ENCODE measurements at regions not wholly inside any gene's neighbourhood (a gene's known extent, or its start where the extent isn't known, plus 50 kb on each side); places are given as distances from the start of the nearest gene placed in this dataset.
A peak's percentile ranks its signal among the peaks of the same experiment; 100 is the strongest.
"Not testable (repeated sequence)": the region's sequence is repeated elsewhere in the genome, so short reads cannot be mapped to it uniquely, and the experiment has no call there.

DNA sequence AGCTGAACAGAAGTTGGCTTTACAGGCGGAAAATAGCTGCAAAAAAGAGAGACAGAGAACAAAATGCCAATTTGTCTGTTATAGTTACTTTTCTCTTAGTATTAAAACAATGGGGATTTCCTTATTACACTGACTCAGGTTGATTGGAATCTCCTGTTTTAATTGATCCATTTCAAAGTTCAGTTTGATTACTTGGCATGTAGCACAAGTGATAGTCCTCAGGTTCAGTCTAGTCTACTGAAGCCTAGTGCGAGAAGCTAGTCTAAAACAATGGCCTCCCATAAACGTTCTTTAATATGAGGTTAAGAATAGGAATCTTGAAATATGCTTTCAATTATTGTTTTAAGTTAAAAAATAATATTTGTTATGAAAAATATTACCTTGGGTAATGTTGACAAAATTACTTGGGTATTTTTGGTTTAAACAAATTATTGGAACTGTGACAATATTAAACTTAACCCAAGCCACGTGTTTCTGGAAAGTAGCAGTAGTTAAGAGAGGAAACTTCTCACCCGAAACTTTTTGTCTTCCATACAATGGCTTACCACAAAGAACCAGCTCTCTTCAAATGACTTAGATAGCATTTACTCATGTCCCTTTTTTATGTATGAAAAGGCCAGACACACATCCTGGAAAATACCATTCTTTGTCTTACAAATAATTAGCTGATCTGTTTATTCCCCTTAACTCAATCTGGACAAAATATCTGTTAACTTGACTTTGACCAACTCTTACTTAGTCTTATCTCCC, 1326.2 kb upstream of the TMEFF2 start:
- DNase-seq, result no peak

DNA sequence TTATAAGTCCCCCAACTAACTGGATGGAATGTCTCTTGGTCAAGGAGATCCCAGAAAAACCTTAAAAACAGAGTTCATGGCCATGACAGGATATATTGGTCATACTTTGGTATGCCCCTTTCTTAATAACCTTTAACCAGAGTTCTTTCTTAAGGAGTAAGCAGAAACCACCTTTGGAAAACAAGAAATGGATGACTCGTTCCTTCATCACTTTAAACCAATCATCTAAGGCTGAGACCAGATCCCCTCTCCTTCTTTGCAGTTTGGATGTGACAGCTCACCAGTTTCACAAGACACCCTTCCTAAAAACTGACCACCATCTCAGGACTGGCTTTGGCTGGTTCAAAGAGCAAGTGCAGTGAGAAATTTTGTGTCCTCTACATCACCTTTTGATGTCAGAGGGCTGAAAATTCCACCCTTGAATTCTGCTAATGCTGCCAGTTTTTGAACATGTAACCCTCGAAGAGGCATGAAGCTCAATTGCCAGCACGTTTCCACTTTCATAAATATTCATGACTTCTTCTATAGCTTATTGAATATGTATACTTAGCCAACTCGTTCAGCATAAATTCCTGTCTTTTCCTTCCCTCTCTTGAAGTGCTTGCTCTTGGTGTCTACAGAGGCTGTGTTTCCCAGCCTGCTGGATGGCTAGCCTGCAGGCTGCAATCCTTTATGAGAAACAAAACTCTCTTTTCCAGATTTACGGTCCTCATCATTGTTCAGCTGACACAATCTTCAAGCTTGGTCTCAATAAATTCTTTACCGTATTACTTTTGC, 1323.5 kb upstream of the TMEFF2 start:
- no peak for DNase-seq

DNA sequence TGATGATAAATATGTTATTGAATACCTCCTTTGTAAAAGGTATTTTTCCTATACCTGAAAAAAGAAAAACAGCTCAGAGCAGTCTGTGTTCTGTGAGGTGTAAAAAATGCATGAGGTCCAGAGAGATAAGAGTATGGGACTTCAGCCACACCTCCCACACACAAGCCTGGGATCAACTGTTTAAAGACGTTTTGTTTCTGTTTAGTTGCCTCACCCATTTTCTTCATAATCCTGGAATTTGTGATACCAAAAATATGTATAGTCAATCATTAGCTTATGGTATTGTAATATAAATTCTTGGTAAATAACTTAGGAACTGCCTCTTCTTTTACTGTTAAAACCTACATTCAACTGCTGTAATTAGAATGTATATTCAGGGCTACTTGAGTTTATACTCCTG, 1322.9 kb upstream of the TMEFF2 start:
- no peak for DNase-seq

DNA sequence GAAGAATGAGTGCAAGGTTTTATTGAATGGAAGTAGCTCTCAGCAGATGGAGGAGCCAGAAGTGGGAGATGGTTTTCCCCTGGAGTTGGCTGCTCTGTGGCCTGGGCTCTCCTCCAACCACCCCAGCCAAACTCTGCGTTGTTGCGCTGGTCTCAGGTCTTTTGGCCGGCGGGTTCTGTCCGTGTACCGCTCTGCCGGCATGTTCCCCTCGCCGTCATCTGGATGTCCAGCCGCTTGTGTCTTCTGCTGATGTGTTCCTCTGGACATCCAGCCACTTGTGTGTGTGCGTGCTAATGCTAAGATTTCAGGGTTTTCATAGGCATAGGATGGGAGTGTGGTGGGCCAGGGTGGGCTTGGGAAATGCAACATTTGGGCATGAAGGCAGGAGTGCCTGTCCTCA, 1311.3 kb upstream of the TMEFF2 start:
- no peak for DNase-seq

DNA sequence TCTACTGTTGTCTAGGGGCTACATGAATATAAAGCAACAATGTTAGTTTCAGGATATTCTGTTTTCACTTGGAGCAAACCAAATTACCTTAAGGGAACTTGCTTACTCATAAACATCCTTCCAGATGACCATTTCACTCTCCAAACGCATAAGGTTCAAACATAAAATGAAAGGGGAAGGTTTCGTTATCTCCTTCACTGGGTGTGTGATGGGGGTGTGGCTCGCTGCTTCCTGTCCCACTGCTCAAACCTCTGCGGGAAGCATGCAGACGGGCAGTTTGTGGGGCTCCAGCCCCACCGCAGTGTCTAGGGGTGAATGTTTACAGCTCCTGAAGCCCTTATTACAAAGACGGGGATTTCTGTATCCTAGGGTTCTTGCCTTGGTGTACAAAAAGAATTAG, 1310.9 kb upstream of the TMEFF2 start:
- no peak for DNase-seq

DNA sequence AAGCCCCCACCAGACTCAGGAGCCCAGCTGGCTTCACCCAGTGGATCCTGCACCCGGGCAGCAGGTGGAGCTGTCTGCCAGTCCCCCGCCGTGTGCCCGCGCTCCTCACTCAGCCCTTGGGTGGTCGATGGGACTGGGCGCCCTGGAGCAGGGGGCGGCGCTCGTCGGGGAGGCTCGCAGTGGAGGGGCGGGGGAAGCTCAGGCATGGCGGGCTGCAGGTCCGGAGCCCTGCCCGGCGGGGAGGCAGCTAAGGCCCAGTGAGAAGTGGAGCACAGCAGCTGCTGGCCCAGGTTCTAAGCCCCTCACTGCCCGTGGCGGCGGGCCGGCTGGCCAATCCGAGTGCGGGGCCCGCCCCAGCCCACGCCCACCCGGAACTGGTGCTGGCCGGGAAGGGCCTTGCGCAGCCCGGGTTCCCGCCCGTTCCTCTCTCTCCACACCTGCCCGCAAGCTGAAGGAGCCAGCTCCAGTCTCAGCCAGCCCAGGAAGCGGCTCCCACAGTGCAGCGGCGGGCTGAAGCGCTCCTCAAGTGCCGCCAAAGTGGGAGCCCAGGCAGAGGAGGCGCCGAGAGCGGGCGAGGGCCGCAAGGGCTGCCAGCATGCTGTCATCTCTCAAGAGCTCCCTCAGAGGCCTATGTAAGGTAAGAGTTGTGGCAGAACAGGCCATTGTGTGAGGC, 1307.8 kb upstream of the TMEFF2 start:
- no peak for DNase-seq

DNA sequence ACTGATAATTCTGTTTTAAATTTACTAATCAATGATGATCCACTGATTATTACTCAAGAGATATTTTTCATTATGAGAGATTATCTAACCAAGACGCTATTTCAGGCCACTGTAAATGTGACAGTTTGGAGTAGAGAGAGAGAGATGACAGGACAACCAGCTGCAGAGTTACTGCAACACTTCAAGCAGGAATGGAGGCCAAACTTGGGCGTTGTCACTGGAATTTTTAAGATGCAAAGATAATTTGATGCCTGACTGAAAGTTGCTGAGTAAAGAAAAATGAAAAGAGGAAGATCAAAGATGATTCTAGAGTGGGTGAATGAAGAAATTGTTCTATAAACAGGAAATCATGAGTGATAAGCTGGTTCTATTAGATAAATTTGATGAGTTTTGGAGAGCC, 1302.1 kb upstream of the TMEFF2 start:
- DNase-seq, result no peak

DNA sequence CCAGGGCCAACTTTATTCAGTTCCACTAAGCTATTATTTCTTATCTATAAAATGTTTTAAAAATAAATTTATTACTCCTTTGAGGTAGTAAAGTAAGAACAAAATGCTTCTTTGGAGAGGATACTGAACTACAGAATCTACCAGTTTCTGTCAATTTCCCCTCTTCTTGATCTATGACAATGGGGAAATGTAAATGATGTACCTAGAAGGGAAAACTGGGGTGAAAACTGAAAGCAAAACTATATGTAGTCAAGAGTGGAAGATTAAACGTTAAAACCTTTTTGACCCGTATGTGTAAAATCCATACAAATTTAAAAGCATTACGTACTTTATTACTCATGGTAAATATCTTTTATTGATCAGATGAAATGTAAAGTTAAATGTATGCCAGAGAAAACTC, 1287.8 kb upstream of the TMEFF2 start:
- DNase-seq, result peak in 1 of 5 donors; percentile 15

DNA sequence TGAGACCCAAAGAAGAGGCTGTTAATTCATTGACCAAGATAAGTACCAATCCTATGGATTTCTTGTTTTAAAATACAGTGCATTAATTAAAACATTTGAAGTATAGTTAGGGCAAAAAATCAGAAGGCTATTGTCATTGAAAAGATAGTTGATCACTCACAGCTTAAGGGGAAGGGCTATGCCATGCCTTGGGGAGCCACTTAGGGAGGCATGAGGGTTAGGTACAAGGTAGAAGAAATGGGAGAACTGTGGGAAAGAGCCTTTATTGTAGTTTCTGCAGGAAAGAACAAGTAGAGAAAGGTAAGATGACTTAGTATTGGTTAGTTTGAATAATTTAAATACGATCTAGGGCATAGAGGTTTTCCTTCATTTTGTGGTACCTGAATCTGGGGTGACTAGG, 1285.5 kb upstream of the TMEFF2 start:
- no peak for DNase-seq

DNA sequence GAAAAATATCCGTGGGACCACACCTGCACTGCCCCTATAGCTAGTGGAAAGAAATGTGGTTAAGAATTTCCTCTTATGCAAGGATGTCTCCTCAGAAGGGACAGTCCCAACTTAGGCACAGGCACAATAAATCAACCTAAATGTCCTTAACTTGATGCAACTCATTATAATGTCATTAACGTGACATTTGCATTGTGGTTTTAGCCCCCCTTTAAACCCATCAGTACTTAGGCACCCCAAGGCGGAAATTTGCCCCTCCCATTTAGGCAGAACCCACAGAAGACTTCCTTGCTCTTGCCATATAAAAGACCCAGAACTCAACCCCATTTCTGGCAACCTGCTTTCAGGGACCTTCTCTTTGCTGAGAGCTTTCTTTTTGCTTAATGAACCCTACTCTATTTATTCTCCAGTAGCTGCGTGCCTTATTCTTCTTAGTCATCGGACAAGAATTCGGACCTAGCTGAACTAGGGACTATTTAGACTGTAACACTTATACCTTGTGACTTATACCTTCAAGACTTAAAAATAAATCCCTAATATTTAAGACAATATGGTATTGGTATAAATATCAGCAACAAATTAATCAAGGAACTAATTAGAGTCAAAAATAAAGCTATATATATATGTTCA, 1281.6 kb upstream of the TMEFF2 start:
- no peak for DNase-seq

DNA sequence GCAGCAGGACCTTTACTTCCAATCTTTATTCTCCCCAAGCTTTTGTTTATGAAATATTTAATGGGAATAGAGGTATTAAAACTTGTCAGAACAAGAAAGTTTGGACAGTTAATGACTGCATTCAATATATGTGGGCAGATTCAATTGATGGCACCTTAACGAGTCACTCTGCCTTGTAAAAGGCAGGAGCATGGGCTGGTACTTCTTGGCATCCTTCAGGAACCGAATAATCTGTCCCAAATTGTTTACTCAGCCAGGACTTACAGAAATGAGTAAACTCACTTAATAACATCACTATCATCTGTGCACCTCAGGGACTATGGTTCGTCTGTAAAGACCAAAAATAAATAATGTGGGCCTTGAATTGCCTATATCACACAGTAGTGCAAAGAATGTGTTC, 1280.3 kb upstream of the TMEFF2 start:
- DNase-seq, result no peak

DNA sequence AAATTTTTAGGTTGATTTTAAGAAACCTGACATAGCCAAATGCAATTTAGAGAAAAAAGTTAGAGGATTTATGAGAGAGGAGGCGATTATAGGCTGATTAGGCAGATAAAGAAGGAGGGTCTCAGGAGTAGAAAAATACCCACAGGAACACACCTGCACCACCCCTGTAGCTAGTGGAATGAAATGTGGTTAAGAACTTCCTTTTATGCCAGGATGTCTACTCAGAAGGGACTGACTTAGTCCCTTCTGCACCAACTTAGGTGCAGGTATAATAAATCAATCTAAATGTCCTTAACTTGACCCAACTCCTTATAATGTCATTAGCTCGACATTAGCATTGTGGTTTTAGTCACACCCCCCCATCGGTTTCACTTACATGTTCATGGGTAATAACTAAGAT, 1274.5 kb upstream of the TMEFF2 start:
- DNase-seq, result no peak

DNA sequence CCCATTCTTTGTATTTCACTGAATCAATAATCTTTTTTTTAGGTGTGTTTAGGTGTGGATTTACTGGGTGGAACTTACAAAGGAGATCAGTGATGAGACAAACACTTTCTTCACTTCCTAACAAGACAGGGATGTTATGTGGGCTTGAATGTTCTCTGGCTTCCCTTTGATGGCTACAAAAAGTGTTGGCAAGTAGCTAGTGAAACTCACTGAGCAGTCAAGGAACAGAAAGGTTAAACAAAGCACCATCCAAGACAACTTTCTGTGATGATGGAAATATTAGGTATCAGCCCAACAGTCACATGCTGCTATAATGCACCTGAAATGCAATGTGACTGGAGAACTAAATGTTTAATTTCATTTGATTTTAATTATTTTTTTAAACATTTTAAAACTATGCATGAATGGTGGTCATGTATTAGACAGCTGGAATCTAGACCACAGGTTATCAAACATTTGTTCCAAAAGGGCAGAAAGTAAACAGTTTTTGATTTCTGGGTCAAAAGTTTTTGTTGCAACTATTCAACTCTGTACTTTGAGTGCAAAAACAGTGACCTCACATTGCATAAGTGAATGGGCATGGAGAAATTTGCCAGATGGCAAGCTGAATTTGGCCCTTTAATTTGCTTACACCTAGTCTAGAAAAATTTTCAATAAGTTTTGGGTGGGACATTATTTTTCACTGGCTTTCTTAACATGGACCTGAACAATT, 1272.7 kb upstream of the TMEFF2 start:
- DNase-seq, result no peak

DNA sequence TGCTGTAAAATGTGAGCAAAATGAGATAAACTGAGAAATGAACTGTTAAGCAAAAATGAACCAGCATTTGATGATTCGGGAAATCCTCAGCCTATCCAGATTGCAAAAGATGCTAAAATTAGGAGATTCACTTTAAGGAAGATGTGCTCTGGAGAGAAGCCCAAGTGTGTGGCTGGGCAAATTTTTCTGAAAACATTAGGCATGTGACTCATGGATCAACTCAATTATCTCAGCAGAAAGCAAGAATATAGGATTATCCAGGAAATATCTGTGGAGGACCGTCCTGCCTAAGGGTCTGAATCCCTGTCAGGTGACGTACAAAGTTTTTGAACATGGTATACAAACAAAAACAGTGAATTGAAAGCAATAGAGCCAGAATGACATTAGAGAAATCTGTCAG, 1268.3 kb upstream of the TMEFF2 start:
- DNase-seq, result no peak

DNA sequence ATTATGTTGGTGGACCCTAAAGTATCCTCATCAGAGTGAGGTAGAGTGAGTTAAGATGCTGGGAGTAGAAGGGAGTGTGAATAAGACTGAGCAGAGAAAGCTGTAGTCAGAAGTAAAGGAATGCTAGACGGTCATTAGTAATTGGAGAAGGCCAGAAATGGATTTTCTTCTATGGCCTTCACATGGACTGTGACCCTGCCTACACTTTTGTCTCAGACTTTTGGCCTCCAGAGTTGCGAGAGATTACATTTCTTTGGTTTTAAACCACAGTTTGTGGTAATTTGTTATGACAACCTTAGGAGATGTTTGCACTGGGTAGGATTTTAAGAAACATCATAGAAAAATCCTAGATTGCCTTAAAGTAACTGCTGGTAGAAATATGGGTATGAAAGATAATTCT, 1267.7 kb upstream of the TMEFF2 start:
- no peak for DNase-seq

DNA sequence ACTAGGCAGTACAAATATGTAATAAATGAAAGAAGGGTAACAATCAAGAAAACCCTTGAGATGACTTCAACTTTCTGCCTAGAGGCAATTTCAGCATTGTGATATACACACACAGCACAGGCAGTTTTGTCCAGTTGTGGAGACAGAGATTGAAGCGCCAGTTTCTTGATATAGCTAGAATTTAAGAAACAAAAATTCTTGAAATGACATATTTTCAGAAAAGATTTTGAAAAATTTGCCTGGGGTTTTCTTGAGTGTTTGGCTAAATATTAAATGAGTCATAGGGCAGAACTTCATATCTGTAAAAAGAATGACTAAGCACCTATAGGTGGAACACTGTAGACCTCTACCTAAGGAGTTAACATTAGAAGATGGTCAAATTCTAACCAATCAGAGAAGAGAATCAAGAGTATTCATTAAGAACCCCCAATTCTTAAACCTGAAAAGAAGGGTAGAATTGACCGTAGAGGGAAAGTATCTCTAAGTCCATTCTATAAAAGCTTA, 1266.8 kb upstream of the TMEFF2 start:
- no peak for DNase-seq

DNA sequence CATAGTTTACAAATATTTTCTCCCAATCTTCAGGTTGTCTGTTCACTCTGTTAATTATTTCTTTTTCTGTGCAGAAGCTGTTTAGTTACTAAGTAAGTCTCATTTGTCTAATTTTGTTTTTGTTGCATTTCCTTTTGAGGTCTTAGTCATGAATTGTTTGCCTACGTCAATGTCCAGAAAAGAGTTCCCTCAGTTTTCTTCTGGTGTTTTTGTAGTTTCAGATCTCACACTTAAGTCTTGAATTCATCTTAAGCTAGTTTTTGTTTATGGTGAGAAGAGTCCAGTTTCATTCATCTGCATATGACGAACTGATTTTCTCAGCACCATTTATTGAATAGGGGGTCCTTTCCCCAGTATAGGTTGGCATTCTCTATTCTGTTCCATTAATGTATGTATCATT, 1252.2 kb upstream of the TMEFF2 start:
- no peak for DNase-seq

DNA sequence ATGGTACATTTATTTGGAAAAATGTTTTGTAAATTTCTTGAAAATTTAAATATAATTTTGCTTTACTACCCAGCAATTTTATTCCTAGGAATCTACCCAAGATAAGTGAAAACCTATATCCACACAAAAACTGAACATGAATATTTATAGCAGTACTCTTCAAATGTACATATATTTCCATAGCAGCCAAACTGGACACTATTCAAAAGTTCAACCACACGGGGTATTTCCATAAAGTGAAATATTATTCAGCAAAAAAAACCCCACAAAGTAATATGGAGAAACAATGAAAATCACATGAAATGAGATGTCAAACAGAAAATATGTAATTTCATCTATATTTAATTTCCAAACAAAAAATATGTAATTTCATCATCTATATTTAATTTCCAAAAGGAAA, 1247.6 kb upstream of the TMEFF2 start:
- no peak for DNase-seq

DNA sequence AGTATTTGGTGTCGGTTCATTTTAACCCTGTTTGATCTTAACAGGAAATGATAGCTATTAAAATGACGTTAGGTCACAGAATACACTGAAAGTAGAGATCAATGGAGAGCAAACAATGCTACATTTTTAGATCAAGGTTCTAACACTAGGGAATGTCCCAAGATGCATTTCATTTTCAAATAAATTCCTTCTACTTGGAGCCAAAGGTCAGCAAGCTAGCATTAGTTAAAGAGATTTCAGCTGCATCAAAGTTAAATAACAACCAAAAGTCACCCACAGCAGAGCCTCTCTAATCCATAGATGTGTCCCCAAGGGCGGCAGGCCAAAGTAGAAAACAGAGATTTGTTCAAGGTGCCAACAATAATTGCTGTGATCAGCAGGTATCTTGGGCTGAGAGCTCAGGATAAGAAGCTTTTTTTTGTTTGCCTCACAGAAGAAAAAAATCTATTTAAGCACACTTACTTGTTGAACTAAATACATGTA, 1233.6 kb upstream of the TMEFF2 start:
- no peak for DNase-seq

DNA sequence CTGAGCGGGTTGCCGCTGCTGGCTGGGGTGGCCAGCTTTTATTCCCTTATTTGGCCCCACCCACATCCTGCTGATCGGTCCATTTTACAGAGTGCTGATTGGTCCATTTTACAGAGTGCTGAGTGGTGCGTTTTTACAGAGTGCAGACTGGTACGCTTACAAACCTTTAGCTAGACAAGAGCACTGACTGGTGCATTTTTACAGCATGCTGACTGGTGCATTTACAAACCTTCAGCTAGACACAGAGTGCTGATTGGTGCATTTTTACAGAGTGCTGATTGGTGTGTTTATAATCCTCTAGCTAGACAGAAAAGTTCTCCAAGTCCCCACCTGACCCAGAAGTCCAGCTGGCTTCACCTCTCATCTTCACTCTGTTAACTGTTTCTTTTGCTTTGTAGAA, 1217.6 kb upstream of the TMEFF2 start:
- not testable (repeated sequence) for DNase-seq

DNA sequence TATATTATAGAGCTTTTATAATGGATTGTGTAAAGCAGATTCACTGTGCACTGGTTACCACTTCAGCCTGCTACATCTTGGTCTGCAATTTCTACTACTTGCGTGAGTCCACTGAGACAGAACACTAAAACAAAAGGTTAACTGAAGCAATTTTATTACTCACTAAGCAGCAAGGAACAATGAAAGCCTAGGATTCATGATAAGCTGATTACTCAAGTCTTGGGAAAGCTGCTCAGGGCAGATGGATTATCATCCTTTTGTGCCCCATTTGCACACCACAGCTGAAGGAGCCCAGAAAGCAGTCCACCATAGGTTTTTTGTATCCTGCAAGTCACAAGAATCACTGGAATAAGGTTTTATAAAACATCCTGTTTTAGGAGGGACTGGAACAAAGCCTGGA, 1215.2 kb upstream of the TMEFF2 start:
- no peak for DNase-seq

DNA sequence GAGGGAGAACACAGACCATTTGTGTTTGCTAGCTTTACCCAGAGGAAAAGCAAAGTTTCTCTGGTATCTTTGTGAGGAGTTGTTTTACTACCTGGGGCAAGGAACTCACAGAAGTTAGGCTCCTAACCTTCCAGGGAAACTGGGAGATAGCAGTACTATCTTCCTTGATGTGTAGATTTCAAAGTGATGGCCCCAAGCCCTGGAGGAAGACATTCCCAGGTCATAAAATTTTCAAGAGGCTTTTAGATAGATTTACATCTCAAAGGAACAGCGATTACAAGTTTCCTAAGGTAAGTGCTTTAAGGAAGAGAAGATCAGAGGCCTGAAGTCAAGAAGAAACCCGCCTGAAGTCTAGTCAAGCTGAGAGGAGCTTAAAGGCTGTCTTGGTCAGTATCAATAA, 1187.8 kb upstream of the TMEFF2 start:
- no peak for DNase-seq
